Kidney epithelial cell (primary cell): ENCODE measurements at regions not wholly inside any gene's neighbourhood (a gene's known extent, or its start where the extent isn't known, plus 50 kb on each side); places are given as distances from the start of the nearest gene placed in this dataset.

Experiments used
- DNase-seq: peaks from one replicate; pipeline ENCODE4 v3.0.0-alpha.2; 2010; ENCODE audit warnings: low read depth
- H3K27me3 ChIP-seq: 2 replicates; pipeline ENCODE4 v1.6.0; 2011; ENCODE audit warnings: low read length; ENCODE audit not compliant: control insufficient read depth, insufficient read depth
- H3K36me3 ChIP-seq: 2 replicates; pipeline ENCODE4 v1.5.1; 2011; ENCODE audit warnings: low read length; ENCODE audit not compliant: control insufficient read depth, insufficient read depth
- H3K4me3 ChIP-seq: 2 replicates; pipeline ENCODE4 v1.5.1; 2011; ENCODE audit warnings: low read depth, mild to moderate bottlenecking, control low read depth, low read length
- CTCF ChIP-seq: IDR thresholded peaks from 2 replicates; pipeline ENCODE4 v1.5.1; 2011; ENCODE audit warnings: mild to moderate bottlenecking, moderate library complexity, low read length, control low read depth, inconsistent platforms; ENCODE audit not compliant: insufficient read depth, poor library complexity, severe bottlenecking

- H3K27me3 ChIP-seq, result no peaks in the 10 kb centered on the region
- H3K4me3 ChIP-seq, result no peak overlapping the region
- no peak for DNase-seq
- TF ChIP-seq CTCF, result no peak
- H3K36me3 ChIP-seq, result no peaks in the 10 kb centered on the region
Measured at GRCh38 chr6:137973201-137973600, 106.1 kb downstream of the TNFAIP3 start.

GRCh38 chr6:137975188-137975940, 108.3 kb downstream of the TNFAIP3 start:
- TF ChIP-seq CTCF, result peak; percentile 4
- H3K4me3 ChIP-seq, result no peak overlapping the region
- no peak for DNase-seq
- H3K36me3 ChIP-seq, result no peaks in the 10 kb centered on the region
- H3K27me3 ChIP-seq, result no peaks in the 10 kb centered on the region

GRCh38 chr6:137976430-137976829, 109.4 kb downstream of the TNFAIP3 start:
- TF ChIP-seq CTCF, result no peak
- DNase-seq, result no peak
- no peak overlapping the region for H3K4me3 ChIP-seq
- no peaks in the 10 kb centered on the region for H3K27me3 ChIP-seq
- no peaks in the 10 kb centered on the region for H3K36me3 ChIP-seq

GRCh38 chr6:137977206-137977605, 110.1 kb downstream of the TNFAIP3 start:
- H3K36me3 ChIP-seq, result no peaks in the 10 kb centered on the region
- H3K4me3 ChIP-seq, result no peak overlapping the region
- DNase-seq, result no peak
- no peak for TF ChIP-seq CTCF
- H3K27me3 ChIP-seq, result no peaks in the 10 kb centered on the region

- no peaks in the 10 kb centered on the region for H3K36me3 ChIP-seq
- TF ChIP-seq CTCF, result no peak
- H3K4me3 ChIP-seq, result no peak overlapping the region
- no peaks in the 10 kb centered on the region for H3K27me3 ChIP-seq
- no peak for DNase-seq
Measured at GRCh38 chr6:137977814-137978213, 110.8 kb downstream of the TNFAIP3 start.
